Embryonic facial prominence (tissue), 1 donor: ENCODE measurements at regions not wholly inside any gene's neighbourhood (a gene's known extent, or its start where the extent isn't known, plus 50 kb on each side); places are given as distances from the start of the nearest gene placed in this dataset.
"Not testable (repeated sequence)": the region's sequence is repeated elsewhere in the genome, so short reads cannot be mapped to it uniquely, and the experiment has no call there.

Experiments
- DNase-seq: peaks from one replicate; pipeline ENCODE4 v3.0.0-alpha.2; 2016; ENCODE audit errors: extremely low spot score

DNA sequence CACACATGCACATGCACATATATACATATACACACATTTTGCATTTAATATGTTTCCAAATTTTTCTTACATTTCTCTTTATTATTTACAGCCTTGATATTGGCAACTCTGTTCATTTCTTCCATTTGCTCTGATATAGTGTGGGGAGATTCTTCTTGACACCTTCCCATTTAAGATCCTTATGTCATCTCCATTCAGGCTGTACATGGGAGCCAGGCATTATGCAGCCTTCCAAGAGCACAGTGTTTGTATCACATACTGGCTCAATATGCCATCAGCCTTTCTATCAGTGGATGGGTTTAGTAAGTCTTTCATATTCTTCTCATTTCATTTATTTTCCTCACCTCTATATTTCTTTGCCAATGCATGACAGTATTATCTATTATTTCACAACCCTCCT is 372.3 kb upstream of the FTMT start:
- no peak for DNase-seq

DNA sequence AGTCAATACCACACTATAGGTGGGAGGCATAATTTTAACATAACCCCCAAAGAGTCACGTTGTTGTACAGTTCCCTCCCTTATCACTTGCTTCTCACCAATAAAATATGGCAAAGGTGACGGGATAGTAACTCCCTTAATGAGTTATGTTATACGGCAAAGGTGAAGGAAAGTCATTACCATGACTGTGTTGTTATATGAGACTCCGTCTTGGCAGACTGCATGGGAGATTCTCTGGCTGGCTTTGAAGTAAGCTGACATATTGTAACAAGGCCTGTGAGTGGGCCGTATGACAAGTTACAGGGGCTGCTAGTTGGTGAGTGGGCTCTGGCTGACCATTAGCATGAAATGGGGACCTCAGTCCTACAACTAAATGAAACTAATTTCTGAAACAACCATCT is 366.4 kb upstream of the FTMT start:
- DNase-seq = no peak

DNA sequence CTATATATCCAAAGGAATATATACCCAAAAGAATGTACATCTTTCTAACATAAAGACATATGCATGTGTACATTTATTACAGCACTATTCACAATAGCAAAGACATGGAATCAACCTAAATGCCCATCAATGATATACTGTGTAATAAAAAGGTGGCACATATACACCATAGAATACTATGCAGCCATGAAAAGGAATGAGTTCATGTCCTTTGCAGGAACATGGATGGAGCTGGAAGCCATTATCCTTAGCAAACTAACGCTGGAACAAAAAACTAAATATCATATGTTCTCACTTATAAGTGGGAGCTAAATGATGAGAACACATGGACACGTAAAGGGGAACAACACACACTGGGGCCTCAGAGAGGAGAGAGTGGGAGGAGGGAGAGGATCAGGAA is 365.7 kb upstream of the FTMT start:
- DNase-seq = not testable (repeated sequence)

DNA sequence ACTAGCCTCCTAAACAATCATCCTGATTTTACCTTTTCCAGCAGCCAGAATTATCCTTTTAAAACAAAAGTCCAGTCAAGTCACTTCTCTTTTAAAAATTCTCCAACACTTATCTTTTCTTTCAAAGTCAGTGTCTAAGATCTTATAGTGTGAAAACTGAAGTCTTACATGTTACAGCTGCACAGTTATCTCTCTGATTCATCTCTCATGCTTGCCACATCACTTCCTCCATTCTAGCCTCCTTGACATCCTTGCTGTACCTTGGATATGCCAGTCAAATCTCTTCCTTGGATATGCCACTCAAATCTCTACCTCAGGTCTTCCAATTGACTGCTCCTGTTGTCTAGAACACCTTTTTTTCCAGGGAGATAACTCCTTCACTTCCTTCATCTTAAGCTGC is 361.7 kb upstream of the FTMT start:
- no peak for DNase-seq

DNA sequence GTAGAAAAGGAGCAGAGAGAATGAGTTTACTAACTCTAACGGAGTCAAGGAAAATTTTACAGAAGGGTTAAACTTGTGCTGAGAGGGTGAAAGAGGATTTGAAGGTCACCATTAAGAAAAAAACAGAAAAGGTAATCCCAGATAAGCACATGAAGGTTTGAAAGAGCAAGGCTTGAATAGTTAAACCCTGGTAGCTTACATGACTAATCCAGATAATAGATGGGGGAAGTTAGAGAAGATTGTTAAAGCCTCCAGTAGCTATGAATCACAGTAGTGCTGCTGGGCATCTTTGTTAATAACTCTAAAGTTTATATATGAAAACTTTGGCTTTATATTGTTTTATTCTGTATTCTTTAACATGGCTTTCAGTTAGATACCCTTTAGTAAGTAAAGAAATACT is 354.5 kb upstream of the FTMT start:
- no peak for DNase-seq

DNA sequence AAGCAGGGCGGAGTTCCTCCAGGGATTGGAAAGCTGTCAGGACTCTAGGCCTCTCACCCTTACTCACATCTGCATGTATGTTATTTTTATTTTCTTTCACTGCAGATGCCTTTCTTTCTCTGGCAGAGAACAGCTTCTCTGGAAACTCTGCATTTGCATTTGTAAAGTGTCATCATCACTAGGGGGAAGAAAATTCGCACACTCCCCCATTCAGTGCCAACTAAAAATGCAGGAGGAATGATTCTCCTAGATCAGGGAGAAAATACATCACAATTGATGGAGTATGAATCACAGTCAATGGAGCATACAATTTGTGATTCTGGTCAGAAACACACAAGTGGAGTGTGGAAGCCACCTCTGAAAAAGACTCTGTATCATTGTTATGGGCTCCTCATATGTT is 351.4 kb upstream of the FTMT start:
- no peak for DNase-seq

DNA sequence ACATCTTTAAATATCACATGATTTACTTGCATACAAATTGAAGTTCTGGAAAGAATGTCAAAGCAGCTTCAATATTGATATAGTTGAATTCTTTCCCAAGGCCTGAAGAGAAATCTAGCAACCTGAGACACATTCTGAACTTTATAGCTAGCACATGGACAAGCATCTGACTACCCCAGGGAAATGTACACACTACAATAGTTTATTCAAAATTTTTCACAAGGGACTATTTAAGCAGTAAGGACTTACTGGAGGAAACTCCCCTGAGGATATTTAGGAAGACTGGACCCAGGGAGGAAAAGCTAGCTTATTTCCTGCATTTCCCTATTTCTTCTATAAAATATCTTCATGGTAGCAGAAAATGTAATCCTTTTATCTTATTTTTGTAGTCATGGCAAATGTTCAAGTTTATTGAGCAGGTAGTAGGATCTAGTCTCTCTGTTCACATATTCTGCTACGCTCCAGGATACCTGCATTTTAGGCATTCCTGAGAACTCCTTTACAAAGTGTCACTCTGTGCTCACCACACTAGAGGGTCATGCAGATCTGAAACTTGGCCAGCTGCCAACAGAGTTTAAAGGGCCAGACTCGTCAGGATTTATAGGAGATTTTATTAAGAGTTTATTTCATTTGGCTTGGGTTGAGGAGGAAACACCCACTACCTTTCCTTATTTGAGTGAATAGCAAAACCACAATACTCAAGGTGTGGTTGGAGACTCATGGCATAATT is 348.4 kb upstream of the FTMT start:
- DNase-seq = no peak

DNA sequence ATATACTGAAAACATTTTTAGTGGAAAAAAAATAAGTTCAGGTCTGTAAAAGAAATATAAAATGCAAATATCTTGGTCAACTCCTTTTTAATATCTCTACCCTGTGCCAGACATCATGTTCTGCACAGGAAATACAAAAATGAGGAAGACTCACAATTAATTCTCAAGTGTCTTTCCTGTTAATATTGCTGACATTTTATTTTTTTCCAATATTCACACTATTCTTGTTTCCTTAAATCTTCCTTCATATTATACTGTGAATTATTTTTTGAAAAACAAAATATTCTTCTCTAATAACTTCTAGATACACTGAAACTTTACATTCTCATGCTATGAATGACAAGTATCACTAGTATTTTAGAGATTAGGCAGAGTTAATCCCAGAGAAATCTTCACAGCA is 334.7 kb upstream of the FTMT start:
- DNase-seq = no peak

DNA sequence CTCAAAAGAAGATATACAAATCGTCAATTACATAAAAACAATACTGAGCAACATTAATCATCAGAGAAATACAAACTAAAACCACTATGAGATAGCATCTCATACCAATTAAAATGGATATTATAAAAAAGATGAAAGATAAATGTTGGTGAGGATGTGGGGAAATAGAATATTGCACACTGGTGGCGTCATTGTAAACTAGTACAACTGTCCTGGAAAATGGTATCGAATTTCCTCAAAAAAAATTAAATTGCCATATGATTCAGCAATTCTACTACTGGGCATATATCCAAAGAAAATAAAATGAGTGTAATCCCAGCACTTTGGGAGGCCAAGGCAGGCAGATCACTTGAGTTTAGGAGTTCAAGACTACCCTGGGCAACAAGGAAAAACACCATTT is 326.0 kb upstream of the FTMT start:
- no peak for DNase-seq

DNA sequence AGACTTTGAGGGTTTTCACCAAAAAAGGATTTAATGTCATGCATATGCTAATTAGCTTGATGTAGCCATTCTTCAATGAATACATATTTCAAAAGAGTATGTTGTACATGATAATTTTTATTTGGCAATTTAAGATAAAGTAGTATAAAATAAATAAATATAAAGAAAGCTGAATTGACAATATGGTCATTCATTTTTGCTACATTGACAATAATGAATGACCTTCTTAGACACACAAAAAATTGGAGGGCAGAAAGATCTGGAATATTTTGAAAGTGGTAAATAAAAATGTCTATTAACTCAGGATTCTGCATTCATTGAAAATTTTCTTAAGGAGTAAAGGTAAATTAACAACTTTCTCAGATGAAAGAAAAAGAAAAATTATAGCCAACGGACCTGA is 324.8 kb upstream of the FTMT start:
- no peak for DNase-seq

DNA sequence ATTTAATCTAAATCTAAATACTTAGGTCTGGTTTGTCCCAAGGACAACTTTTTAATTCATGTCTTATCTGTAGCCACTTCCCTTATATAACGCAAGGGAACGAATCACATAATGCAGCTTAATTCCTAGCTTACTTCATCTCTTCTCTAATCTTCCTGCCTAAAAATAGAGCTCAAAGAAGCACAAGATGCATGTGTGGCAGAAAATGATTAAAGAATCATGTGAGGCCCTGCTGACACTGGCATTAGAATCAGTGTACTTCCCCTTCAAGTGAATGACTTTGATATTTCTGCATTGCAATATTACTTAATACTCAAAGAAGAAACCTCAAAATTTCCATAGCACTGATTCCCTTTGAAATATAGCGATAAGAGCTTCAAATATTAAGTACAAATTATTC is 317.9 kb upstream of the FTMT start:
- no peak for DNase-seq

DNA sequence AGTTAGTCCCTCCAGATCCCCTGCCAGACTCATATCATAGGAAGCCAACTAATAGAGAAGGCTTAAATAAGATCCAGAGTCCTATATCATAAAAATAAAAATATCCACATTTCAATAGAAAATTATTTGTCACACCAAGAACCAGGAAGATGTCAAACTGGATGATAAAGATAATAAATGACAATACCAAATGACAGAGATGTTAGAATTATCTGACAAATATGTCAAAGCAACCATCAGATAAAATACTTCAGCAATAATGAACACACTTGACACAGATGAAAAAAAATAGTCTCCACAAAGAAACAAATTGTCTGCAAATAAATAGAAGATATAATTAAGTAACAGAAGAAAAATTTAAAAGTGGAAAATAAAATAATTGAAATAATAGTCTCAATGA is 300.7 kb upstream of the FTMT start:
- DNase-seq = no peak

DNA sequence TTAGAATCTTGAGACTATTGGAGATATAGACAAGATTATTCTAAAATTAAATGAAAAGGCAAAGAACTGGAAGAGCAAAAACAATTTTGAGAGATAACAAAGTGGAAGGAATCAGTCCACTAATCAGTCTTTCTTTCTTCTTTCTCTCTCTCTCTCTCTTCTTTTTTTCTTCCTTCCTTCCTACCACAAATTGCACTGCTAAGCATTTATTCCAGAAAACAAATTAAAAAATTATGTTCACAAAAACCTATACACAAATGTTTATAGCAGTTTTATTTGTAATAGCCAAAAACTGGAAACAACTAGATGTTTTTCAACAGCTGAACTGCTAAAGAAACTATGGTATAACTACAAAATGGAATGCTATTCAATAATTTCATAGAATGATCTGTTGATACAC is 291.9 kb upstream of the FTMT start:
- no peak for DNase-seq

DNA sequence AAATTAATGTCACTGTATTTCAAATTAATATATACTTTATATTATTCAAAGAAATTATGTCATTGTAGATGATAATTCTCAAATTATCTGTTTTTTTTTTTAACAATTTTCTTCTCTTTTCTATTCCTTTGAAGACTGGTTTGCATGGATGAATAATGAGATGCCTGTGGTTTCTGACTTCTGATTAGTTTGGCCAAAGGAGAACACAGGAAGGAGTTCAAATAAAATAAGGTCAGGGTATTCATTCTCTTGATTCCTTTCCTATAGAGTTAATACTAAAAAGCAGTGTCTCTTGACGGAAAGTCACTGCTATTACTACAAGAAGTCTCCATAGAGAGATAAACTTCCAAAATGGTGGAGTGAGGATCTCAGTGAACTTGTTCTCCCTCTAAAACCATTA is 279.6 kb upstream of the FTMT start:
- no peak for DNase-seq

DNA sequence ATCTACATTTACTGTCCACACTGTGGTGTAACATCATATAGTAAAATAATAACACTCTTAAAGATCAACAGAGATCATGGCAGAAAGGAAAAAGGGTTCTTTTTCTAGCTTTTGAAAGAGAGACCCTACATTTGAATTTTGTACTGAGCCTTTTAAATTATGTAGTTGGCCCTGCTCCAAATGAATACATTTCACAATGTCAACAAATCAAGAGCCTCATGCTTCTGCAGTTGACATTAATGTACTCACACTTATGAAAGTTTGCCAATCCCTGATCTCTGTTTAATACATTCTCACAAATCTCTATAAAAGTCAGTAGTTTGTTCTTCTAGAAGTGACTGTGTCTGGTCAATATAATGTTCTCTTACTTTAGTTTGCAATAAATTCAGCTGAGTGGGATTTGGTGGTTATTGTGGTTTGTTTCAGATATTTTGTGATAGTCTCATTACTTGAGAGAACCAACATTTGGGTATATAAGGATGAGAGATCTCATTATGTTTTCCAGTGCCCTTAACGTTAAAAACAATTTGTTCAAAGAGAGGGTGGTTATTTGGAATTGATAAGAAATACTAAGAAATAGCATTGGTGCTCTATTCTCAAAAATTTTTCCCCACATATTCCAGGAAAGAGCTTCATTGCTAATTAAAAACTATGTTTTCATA is 277.8 kb upstream of the FTMT start:
- DNase-seq = no peak

DNA sequence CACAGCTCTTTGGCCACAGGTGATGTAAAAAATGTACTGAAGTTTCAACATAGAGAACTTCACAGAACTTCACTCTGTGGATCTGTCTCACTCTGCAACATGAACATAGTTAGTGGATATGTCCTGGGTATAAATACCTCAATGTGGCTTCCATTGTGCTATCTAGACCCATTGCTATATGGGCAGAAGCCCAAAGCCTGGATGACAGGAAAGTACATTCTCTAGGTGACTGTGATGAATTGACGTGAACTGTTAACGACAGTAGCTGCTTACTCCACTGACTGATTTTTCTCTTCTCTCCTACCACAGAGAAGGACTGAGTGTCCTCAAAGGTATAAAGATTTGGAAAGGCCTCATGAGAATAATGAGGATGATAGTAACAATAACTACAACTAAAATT is 270.1 kb upstream of the FTMT start:
- no peak for DNase-seq

DNA sequence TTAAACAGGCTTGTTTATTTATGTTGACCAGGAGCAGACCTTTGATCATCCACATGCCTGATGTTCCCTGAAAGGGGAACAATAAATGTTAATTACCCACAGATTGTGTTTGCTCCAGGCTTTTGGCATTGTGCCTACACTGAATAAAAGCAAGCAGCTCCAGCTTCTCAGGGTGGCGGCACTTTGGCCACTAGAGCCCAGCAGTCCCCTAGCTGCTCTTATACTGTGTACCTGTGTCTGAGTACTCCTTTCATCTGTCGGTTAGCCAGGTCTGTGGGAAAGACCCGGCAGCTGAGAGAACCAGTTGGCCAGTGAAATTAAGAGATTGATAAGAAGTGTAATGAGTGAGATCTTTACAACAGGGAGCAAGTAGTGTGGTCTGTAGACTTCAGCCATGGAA is 254.8 kb upstream of the FTMT start:
- no peak for DNase-seq

DNA sequence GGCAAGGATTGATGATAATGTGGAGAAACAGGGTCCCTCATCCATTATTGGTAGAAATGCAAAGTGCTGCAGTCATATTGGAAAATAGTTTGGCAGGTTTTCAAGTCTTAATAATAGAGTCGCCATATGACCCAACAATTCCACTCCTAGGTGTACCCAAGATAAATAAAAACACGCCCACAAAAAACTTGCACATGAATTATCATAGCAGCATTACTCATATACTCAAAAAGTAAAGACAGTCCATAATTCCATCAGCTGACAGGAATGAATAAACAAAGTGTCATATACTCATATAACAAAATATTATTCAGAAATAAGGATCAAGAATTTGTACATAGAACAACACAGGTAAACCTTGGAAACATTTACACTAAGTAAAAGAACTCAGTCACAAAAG is 242.9 kb upstream of the FTMT start:
- no peak for DNase-seq

DNA sequence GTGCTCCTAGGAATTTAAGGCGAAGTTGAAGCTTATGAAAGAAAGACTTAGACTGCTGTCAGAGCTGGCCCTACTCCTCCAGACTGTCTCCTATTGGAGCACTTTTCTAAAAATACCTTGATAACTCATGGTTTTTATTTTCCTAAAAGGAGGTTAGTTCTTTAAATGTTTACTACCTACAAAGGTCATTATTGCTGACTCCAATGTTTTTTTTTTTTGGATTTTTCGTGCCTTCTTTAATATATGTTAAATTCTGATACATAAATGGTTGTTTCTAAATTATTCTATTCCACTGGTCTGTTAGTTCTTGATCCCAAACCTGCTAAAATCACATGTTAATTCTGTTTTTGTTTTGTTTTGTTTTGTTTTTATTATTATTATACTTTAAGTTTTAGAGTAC is 227.6 kb upstream of the FTMT start:
- DNase-seq = no peak

DNA sequence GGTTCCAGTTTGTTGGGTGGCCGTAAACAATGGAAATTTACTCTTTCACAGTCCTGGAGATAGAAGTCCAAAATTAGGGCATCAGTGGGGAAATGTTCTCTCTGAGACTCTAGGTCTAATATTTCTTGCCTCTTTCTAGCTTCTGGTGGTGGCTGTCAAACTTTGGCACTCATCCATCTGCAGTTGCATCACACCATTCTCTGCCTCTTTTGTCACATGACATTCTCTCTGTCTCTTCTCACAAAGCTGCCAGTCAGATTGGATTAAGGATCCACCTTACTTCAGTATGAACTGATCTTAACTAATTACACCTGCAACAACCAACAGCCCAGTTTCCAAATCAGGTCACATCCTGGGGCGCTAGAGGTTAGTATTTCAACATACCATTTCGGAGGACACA is 222.9 kb upstream of the FTMT start:
- DNase-seq = no peak

DNA sequence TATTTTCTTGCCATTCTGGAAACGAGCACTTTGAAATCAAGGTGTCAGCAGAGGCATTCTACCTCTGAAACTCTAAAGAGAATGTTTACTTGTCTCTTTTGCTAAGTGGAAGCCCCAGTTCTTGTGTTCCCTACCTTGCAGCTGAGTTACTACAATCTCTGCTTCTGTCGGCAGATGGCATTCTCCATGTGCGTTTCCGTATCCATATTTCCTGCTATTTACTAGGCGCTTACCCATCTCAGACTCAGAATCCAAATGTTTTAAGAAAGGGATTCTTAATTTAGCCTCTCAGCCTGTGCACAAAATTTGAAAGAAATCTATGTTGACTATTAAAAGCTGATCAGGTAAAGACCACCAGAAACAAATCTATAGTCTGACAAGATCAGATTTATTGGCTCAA is 221.3 kb upstream of the FTMT start:
- DNase-seq = no peak

DNA sequence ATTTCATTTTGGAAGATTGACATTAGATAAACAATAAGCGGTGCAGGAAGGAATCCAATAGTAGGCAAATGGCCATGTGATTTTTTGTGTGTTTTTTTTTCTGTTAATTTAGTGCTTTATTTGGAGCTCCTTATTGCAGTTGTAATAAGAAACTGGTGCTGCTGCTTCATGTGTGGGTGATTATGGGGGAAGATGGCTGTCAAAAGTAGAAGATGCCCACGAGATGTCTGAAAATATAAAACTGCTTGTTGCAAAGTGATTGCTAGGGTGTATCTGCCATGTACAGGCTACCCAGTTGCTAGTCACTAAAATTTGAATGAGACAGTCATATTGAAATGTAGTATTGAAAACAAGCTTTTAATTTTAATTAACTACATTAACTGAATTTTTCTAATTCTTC is 216.7 kb upstream of the FTMT start:
- DNase-seq = no peak

DNA sequence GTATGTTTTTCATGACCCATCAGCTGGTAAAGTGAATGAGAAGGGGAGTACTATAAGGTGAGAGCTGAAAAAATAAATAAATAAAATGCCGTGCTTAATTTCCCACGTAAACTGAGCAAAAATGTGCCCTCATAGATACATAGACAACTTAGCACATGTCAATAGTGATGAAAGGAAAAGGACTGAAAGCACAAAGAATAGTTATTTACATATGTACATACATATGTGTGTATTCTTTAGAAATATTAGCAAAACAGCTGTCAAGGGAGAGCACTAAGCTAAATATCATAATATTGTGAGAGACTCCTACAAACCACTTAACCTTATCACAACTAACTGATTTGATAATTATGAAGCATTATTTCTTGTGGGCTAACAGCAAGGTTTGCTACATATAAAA is 213.6 kb upstream of the FTMT start:
- no peak for DNase-seq

DNA sequence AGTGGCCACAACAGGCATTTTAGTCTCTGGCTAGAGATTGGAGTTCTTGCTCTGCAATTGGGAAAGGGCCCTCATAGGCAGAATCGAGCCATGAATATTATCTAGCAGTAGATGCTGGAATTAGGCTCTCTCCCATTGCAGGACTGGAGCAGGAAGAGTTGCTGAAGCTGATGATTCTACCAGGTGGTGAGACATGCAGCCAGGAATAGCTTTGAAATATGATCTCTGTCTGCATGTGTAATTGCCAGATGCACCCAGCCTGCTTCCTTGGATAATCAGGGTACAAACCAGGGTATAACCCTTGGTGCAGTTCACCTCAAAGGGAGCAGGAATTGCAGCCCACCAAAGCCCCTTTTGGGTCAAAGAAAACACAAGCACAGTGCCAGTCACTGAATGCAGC is 211.4 kb upstream of the FTMT start:
- DNase-seq = no peak
